Fibroblast of skin of left quadriceps (primary cell): ENCODE measurements at regions not wholly inside any gene's neighbourhood (a gene's known extent, or its start where the extent isn't known, plus 50 kb on each side); places are given as distances from the start of the nearest gene placed in this dataset.
"Not testable (repeated sequence)": the region's sequence is repeated elsewhere in the genome, so short reads cannot be mapped to it uniquely, and the experiment has no call there.

Source experiments
- DNase-seq, 2 experiments: peaks; one replicate each; pipeline ENCODE4 v3.0.0-alpha.2; 2013; ENCODE audit warnings: low read depth in 2 of 2

DNA sequence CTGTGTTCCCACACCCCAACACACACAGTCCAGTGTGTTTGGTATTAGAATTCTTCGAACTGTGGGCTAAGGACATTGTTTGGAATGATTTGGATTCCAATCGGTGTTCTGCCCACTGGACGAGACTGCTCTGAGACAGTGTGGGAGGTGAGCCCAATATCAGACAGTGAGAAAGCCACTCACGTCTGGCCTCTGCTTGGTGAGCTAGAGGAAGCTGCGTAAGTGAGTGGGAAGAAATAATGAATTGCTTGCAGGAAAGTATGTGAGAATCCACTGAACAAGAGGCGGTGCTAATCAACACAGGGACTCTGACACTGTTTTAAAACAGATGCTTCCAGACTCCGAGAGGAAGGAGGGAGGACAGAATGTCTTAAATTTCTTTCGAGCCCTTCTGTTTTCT, 675.0 kb upstream of the ANKRD30A start:
- peak; percentile 20 to 34 for DNase-seq

DNA sequence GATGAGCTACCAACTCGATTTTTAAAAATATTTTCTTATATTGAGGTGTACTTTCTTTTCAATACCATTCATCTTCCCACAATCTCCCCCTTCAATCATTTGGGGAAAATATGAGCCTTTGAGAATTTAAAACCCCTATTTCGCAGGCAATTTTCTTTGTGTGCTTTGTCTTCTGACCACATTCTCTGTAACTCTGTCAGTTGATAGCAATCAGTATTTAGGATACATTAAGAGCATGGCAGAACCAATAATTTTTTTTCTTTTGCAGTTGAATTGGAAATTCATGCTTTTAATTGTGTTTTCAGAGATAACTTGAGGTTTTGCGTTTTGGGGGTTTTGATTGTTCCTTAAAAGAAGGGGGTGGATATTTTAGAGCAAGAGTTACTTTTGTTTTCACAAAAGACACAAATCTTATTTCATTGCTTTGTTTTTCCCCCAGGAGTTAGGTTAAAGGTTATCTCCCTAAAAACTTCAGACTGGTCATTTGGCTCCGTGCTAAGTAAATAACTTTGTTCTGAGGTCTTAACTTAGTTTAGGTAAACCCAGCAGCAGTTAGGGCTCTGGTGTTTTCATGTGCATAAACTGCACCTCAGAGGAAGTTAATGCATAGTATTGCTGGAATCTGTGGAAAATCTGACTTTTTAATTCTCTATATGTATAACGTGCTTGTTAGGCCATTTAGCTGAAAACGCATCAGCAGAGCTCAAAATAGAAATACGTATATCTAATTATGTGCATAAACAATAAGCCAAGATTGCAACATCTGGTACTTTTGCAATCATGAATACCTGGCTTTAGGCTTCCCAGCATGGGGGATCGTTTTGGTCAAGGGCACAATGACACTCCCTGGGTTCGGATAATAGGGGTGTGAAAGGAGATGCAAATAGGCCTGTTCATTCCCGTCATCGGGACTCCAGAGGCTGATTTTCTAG, 676.4 kb upstream of the ANKRD30A start:
- no peak for DNase-seq

DNA sequence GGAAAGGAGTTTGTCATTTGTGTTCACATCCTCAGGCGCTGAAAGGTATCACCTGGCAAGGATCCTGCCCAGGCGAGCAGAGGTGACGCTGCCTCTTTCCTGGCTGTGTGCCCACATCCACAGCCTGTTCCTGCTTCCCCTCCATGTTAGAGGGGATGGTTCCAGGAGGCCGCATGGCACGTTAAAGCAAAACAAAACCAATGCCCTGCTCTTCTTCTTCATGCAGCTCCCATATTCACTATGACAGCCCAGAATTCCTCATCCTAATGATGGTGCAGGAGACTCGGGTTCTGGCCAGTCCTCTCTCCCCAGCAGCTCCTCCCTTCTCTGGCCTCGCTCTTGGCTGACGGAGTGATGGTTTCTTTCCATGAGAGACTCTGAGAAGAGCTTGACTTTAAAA, 678.5 kb upstream of the ANKRD30A start:
- DNase-seq: no peak

DNA sequence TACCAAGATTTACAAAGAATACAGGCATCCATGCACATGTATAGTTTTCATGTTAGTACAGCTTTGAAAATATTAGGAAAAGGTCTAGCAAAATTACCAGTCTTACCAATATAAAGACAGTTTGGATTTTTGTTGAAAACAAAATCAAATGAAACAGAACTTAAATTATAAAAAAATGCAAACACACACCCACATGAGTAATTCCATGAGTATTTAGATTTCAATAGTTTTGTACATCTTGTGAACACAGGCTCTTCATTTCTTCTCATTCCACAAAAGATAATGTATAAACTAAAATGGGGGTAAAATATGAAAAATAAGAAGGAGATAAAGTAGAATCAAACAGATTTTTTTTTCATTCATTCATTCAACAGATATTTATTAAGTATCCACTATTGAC, 682.2 kb upstream of the ANKRD30A start:
- no peak for DNase-seq

DNA sequence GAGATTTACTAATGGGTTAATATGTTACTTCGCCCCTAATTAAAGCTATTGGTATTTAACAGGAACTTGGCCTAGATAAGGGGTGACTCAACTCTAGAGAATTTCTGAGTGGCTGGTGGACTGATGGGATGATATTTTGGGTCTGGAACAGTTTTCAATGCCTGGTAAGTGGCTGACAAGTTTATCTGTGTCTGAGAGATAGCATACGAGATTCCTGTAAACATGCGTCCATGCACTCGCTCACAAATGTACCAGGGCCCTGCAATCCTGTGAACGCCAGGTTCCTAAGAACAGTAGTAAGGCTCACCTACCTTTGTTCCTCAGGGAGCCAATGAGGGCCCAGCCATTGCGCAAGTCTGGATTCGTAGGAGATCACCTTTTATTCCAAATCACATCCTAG, 683.8 kb upstream of the ANKRD30A start:
- peak in 1 of 2 experiments; percentile 8 for DNase-seq

DNA sequence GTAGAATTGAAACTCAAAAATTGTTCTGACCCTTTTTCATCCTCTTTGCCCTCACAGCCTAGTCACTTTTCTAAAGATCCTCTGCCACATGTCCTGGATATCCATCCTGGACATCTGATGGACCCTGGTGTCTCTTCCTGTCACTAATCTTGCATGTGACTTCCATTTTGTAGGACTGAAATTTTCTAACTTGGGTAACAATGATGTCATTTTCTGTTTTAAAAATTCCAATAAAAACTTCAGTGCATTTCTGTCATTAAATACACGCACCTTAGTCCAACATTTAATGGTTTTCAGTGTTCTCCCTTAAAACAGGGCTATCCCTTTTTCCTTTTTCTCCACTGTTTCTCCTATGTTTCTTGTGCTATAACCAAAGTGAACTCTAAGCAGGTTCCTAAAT, 684.9 kb upstream of the ANKRD30A start:
- no peak for DNase-seq

DNA sequence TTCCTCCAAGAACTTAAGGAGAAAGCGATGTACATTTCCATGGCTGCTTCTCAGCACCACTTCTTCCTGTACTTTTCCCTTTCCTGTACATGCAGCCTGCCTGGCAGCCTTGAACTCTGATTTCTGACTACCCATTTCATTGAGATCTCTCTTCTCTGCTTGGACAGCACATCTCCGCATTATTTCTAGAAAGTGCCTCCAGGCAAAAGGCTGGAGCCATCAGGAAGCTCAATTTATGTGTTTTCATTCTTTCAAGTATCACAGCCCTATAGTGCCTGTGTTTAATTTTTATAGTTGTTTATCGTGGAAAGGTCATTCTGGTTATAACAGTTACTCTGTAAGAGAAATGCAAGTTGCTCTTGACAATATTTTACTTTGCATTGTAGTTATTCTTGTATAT, 688.0 kb upstream of the ANKRD30A start:
- DNase-seq: no peak

DNA sequence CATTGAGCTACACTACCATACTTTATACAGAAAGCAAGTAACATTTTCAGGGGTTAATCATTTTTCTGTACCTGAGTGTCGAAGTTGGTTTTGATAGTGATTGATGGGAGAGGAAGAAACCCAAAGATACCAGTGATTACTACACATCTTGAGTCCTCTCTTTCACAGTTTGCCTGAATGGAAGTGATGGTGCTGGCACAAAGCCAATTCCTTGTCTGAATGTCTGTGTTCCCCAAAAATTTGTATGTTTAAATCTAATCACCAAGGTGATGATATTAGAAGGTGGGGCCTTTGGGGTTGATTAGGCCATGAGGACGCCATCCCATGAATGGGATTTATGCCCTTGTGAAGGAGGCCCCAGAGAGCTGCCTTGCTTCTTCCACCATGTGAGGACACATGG, 696.9 kb upstream of the ANKRD30A start:
- DNase-seq: no peak

DNA sequence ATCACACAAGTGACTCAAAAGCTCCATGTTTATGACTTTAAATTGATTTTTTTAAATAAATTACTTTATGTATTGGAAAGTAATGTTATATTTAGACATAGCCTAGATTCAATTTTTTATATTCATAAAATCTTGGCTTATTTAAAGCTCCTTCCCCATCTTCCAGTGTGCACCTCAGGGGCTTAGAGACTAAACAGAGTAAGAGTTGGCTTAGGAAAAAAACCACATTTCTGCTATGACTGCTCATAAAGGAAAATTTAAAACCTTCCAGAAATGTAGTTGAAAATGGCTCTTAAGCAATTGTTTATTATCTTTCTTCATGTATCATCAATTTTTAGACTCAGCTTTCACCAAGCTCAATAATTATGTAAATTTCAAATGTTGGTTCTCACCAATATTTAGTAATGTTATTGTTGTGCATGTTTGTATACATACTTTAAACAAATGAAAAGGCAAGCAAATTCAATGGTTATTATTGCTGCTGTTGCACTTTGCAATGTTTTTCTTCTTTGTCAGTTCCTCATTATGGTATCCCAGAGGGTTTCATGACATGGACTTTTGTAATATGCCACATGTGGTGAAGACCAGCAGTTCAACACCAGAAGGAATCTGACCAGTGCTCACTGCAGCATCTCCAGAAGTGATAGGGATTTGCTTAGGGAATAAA, 700.1 kb upstream of the ANKRD30A start:
- DNase-seq: peak; percentile 11 to 18

DNA sequence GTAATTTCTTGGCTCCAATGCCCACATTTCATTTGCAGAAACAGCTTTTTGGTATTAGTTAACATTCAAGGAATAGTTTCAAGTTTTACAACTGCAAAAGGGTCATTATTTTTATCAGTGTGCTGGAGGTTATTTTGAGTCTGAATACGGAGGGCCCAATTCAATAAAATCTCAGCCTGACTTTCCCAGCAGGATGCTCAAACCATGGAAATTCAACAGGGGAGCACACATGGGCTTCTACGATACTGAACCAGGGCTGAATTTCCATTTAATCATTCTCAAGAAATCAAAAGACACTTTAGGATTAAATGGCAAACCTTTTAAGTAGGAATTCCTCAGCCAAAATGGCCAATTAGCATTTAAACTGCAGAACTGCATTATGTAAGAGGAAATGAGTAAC, 700.9 kb upstream of the ANKRD30A start:
- DNase-seq: no peak

DNA sequence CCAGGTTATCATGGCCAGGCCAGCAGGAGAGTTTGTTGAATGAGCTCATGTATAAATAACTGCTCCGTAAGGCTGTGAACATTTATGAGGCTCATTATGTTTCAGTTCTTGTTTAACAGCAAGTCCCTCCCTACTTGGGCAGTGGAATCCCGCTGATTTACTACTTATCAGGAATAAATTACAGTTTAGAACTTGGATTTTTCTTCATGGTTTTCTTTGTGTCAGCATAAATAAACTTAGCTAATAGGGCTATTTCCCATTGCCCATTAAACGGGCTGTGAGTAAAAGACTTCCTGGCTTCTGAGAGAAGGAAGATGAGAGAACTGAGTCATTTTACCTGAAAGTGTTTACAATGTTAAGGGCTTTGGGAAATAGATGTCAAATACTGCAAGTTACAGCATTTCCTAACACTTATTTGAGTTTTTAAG, 701.6 kb upstream of the ANKRD30A start:
- peak in 1 of 2 experiments; percentile 4 for DNase-seq

DNA sequence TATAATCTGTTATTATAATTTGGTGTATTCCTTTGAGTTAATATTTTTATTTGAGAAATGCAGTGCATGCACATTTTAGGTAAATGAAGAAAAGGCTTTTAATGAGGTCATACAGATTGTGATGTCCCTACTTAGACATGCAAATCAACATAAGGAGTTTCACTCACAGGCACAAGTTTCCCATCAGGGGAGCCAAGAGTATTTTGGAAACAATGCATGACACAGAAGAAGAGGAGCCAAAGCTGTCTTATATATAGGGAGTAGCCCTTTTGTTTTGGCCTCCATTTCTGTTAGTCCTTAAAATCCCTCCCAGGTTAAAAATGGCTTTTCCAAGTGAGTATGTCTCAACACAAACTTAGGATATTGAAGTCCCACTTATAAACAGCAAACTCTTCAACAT, 703.4 kb upstream of the ANKRD30A start:
- DNase-seq: no peak

DNA sequence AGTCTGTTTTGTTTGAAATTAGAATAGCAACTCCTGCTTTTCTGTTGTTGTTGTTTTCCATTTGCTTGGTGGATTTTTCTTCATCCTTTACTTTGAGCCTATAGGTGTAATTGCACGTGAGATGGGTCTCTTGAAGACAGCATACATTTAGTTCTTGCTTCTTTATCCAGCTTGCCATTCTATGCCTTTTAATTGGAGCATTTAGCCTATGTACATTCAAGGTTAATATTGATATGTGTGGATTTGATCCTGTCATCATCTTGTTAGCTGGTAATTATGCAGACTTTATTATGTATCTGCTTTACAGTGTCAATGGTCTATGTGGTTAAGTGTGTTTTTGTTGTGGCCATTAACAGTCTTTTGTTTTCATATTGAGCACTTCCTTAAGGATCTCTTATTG, 708.9 kb upstream of the ANKRD30A start:
- no peak for DNase-seq

DNA sequence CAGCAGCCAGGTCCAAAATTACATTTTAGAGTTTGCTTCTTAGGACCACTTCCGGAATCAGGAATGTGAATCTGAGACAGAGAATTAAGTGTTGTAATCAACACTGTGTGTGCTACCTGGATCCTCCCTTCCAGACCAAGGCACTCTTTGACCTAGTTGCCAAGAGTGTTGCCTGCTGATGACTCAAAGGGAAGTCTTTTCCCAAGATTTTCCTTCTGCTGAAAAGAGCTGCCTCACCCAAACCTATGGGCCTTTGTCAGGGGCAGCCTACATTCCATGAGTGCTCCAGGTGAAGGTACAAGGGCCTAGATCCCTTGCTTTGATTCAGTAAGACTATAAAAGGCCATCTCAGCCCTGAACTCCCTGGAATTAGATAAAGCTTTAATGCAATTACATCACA, 712.5 kb upstream of the ANKRD30A start:
- DNase-seq: no peak

DNA sequence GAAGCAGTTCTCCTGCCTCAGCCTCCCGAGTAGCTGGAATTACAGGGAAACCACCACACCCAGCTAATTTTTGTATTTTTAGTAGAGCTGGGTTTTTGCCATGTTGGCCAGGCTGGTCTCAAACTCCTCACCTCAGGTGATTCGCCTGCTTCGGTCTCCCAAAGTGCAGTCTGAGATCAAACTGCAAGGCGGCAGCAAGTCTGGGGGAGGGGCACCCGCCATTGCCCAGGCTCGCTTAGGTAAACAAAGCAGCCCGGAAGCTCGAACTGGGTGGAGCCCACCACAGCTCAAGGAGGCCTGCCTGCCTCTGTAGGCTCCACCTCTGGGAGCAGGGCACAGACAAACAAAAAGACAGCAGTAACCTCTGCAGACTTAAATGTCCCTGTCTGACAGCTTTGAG, 725.2 kb upstream of the ANKRD30A start:
- DNase-seq: not testable (repeated sequence)

DNA sequence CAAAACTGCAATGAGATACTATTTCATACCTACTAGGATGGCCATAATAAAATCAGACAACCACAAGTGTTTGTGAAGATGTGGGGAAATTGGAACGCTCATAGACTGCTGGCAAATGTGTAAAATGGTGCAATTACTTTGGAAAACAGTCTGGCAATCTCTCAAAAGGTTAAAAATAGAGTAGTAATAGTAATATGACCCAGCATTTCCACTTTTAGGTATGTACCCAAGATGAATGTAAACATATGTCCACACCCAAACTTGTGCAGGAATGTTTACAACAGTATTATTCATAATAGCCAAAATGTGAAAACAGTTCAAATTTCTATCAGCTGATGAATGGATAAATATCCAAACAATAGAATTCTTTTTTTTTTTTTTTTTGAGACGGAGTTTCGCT, 731.6 kb upstream of the ANKRD30A start:
- DNase-seq: no peak

DNA sequence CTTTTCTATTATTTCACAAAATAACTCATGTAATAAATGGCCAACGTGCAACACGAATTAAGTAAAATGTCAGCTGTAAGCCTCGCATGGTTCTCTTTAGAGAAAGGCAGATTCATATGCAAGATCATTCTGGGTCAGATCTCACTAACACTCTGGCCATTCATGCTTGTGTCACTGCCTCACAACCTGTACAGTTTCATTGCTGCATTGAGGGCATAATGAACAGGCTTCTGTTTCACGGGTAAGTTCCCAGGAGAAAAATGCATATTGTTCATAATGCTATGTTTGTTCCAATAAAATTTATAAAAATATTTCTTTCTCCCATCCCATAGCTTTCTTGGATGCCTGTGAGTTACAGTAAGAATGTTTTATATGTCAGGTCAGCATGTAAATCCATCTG, 734.0 kb upstream of the ANKRD30A start:
- no peak for DNase-seq

DNA sequence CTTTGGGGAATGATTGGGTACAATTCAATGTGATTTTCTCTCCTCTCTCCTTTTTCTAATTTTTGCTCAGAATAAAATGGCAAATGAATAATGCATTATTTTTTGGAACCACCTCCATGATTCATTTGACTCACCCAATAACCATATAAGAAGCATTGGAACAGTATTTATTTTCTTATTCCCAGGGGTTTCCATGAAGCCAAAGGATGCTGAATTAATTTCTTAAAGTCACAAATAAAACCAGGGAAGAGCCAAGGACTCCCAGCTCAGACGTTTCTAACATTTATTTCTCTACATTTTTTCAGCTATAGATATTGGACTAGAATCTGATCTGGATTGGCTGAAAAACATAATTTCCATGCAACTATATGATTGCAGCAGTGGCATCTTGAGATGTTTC, 735.2 kb upstream of the ANKRD30A start:
- no peak for DNase-seq

DNA sequence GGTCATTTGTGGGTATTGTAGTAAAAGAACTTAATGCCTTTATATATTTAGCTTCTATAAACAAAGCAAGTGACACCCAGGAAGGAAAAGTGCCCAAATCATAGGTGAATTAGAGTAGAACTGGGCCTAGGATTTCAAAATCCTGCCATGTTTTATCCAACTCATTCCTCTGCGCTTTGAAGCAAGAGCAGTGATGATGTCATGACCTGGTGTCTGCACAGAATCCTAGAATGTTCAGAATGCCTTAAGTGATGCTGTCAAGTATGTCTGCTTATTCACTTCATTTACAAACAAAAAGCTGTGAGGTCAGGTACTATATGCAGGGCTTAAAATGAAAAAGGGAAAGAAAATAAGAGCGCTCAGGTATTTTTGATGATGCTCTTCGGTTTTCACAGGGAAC, 737.2 kb upstream of the ANKRD30A start:
- no peak for DNase-seq

DNA sequence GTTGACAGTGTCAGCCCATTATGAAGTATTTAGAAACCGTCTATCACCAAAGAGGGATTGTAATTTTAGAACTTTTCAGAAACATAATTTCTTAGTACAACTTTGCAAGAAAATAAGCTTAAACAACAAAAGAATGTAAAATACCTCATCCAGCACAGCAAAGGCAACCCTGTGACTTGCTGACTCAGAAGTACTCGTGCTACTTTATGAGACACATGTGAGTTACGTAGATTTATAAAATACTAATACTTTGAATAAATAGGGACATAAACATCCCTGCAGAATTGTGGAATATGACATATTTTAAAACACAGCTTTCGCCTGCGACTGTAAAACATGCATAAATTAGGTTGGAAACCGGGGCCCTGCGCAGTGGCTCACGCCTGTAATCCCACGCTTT, 739.7 kb upstream of the ANKRD30A start:
- no peak for DNase-seq

DNA sequence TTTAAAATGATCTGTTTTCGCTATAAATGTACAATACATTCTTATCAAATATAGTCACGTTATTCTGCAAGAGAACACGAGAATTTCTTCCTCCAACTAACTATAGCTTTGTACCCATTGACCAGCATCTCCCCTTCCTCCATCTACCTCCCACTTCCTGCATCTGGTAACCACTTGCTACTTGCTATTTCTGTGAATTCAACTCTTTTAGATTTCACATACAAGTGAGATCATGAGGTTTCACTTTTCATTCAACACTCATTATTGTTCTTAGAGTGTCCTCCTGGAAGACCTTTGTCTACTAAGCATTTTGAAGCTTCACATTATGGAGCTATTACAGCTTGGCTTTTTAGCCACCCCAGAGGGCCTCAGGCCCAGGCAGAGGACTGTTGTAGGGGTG, 741.3 kb upstream of the FZD8 start:
- DNase-seq: no peak

DNA sequence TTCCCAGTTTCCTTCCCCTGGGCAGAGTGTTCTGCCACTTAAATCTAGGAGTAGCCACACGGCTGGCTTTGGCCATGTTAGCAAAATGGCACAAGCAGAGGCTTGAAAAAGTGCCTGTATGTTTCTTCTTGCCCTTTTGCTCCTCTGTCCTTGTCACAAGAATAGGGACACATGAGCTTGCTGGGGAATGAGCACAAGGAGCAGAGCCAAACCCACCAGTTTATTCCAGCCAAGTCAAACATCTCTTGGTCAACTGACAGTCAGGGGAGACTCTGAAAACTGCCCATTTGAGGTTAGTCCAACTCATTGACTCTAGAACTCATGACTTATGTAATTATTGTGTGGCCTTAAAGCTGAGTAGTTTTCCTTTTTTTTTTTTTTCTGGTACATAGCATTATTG, 739.7 kb upstream of the FZD8 start:
- no peak for DNase-seq

DNA sequence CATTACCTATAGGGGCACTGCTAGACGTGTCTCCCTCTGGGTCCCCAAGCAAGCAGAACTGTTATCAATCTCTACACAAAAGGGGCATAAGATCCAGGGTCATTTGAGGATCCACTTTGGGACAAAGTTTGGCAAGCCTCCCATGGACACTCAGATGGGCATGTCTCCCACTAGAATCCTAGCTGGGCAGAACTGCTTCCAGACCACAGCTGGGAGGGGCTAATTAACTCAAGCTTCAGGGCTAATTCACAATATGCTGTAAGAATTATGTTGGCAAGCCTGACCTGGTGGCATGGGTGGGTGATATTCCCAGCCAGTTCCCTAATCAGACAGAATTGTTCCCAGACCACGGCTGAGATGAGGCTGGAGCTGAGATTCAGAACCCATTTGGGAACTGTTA, 738.4 kb upstream of the FZD8 start:
- no peak for DNase-seq
